ENCODE measurements at regions not wholly inside any gene's neighbourhood (a gene's known extent, or its start where the extent isn't known, plus 50 kb on each side); places are given as distances from the start of the nearest gene placed in this dataset.
"Not testable (repeated sequence)": the region's sequence is repeated elsewhere in the genome, so short reads cannot be mapped to it uniquely, and the experiment has no call there.

GRCh38 chr9:110093871-110094270 is 114.1 kb downstream of the C9orf152 start:
- DNase-seq (ENCODE audit: low spot score), result no peak

- DNase-seq (ENCODE audit: low spot score), result no peak
Measured at GRCh38 chr9:110095161-110095595, 112.8 kb downstream of the C9orf152 start.

- no peak for DNase-seq (ENCODE audit: low spot score)
Measured at GRCh38 chr9:110095776-110096175, 112.2 kb downstream of the C9orf152 start.

GRCh38 chr9:110096674-110097073 is 111.3 kb downstream of the C9orf152 start:
- not testable (repeated sequence) for DNase-seq (ENCODE audit: low spot score)

- DNase-seq (ENCODE audit: low spot score), result no peak
Measured at GRCh38 chr9:110099236-110100095, 108.5 kb downstream of the C9orf152 start.

GRCh38 chr9:110101531-110102161 is 106.3 kb downstream of the C9orf152 start:
- DNase-seq (ENCODE audit: low spot score), result no peak

- no peak for DNase-seq (ENCODE audit: low spot score)
Measured at GRCh38 chr9:110103257-110103656, 104.7 kb downstream of the C9orf152 start.

GRCh38 chr9:110104261-110104809 is 103.6 kb downstream of the C9orf152 start:
- DNase-seq (ENCODE audit: low spot score), result no peak

- DNase-seq (ENCODE audit: low spot score), result no peak
Measured at GRCh38 chr9:110105107-110105506, 102.9 kb downstream of the C9orf152 start.

- no peak for DNase-seq (ENCODE audit: low spot score)
Measured at GRCh38 chr9:110106661-110107060, 101.3 kb downstream of the C9orf152 start.

- no peak for DNase-seq (ENCODE audit: low spot score)
Measured at GRCh38 chr9:110109333-110110092, 98.4 kb downstream of the C9orf152 start.

GRCh38 chr9:110110154-110110553 is 97.8 kb downstream of the C9orf152 start:
- DNase-seq (ENCODE audit: low spot score), result no peak

- no peak for DNase-seq (ENCODE audit: low spot score)
Measured at GRCh38 chr9:110111868-110112267, 96.1 kb downstream of the C9orf152 start.

GRCh38 chr9:110112792-110113191 is 95.2 kb downstream of the C9orf152 start:
- DNase-seq (ENCODE audit: low spot score), result no peak

- no peak for DNase-seq (ENCODE audit: low spot score)
Measured at GRCh38 chr9:110114086-110114858, 93.7 kb downstream of the C9orf152 start.

- no peak for DNase-seq (ENCODE audit: low spot score)
Measured at GRCh38 chr9:110114859-110115201, 93.1 kb downstream of the C9orf152 start.

- no peak for DNase-seq (ENCODE audit: low spot score)
Measured at GRCh38 chr9:110115341-110115820, 92.6 kb downstream of the C9orf152 start.

- no peak for DNase-seq (ENCODE audit: low spot score)
Measured at GRCh38 chr9:110115826-110116542, 92.0 kb downstream of the C9orf152 start.

GRCh38 chr9:110116543-110116885 is 91.4 kb downstream of the C9orf152 start:
- no peak for DNase-seq (ENCODE audit: low spot score)

GRCh38 chr9:110121170-110121569 is 86.8 kb downstream of the C9orf152 start:
- no peak for DNase-seq (ENCODE audit: low spot score)

Measured in CD4-positive, alpha-beta T cell treated with Interleukin-6 at 100 ng/mL for 8 hours (primary cell).